ENCODE measurements at regions not wholly inside any gene's neighbourhood (a gene's known extent, or its start where the extent isn't known, plus 50 kb on each side); places are given as distances from the start of the nearest gene placed in this dataset.

- no peak for DNase-seq (ENCODE audit: low read depth in 1 of 2, low spot score in 1 of 2)
- Histone ChIP-seq H3K27me3 (ENCODE audit: insufficient read depth, poor library complexity, severe bottlenecking) (no peaks in the 10 kb centered on the region), H3K4me3 (replicated peaks; ENCODE audit: insufficient read depth, low read length) (no peak overlapping the region), H3K27ac (replicated peaks) (no peak overlapping the region)
- no peak for TF ChIP-seq GABPA (IDR thresholded peaks at IDR 0.05; ENCODE audit: low read depth)
- TF ChIP-seq, protein P1, sequence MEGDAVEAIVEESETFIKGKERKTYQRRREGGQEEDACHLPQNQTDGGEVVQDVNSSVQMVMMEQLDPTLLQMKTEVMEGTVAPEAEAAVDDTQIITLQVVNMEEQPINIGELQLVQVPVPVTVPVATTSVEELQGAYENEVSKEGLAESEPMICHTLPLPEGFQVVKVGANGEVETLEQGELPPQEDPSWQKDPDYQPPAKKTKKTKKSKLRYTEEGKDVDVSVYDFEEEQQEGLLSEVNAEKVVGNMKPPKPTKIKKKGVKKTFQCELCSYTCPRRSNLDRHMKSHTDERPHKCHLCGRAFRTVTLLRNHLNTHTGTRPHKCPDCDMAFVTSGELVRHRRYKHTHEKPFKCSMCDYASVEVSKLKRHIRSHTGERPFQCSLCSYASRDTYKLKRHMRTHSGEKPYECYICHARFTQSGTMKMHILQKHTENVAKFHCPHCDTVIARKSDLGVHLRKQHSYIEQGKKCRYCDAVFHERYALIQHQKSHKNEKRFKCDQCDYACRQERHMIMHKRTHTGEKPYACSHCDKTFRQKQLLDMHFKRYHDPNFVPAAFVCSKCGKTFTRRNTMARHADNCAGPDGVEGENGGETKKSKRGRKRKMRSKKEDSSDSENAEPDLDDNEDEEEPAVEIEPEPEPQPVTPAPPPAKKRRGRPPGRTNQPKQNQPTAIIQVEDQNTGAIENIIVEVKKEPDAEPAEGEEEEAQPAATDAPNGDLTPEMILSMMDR (IDR thresholded peaks at IDR 0.05; ENCODE audit: insufficient read depth, low read length) = no peak
- no peak for TF ChIP-seq POLR2AphosphoS5 (IDR thresholded peaks at IDR 0.05; ENCODE audit: low read depth)
- TF ChIP-seq REST (IDR thresholded peaks at IDR 0.05; ENCODE audit: insufficient replicate concordance, low read depth) = no peak
- TF ChIP-seq SPI1 (IDR thresholded peaks at IDR 0.05; ENCODE audit: borderline replicate concordance, low read depth) = no peak
Observed at GRCh38 chr3:13171704-13172643, 98.7 kb upstream of the IQSEC1 start.

DNA sequence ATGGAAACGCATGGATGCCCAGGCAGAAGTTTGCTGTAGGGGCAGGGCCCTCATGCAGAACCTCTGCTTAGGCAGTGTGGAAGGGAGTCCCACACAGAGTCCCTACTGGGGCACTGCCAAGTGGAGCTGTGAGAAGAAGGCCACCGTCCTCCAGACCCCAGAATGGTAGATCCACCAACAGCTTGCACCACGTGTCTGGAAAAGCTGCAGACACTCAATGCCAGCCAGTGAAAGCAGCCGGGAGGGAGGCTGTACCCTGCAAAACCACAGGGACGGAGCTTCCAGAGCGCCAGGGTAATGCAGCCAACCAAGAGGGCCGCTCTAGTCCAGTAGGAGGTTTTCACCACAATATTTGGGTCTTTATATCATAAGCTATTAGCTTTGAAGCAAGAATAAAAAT lies 97.1 kb upstream of the IQSEC1 start:
- H3K27me3 ChIP-seq (ENCODE audit: insufficient read depth, poor library complexity, severe bottlenecking) = no peaks in the 10 kb centered on the region
- DNase-seq (ENCODE audit: low read depth in 1 of 2, low spot score in 1 of 2) = no peak
- TF ChIP-seq SPI1 (IDR thresholded peaks at IDR 0.05; ENCODE audit: borderline replicate concordance, low read depth) = no peak
- TF ChIP-seq, protein P1 (IDR thresholded peaks at IDR 0.05; ENCODE audit: insufficient read depth, low read length) = no peak
- no peak for TF ChIP-seq GABPA (IDR thresholded peaks at IDR 0.05; ENCODE audit: low read depth)
- no peak for TF ChIP-seq REST (IDR thresholded peaks at IDR 0.05; ENCODE audit: insufficient replicate concordance, low read depth)
- TF ChIP-seq POLR2AphosphoS5 (IDR thresholded peaks at IDR 0.05; ENCODE audit: low read depth) = no peak
- no peak overlapping the region for H3K27ac ChIP-seq (replicated peaks)
- H3K4me3 ChIP-seq (replicated peaks; ENCODE audit: insufficient read depth, low read length) = no peak overlapping the region

- no peak for DNase-seq (ENCODE audit: low read depth in 1 of 2, low spot score in 1 of 2)
- no peak overlapping the region for H3K27ac ChIP-seq (replicated peaks)
- H3K27me3 ChIP-seq (ENCODE audit: insufficient read depth, poor library complexity, severe bottlenecking) = no peaks in the 10 kb centered on the region
- H3K4me3 ChIP-seq (replicated peaks; ENCODE audit: insufficient read depth, low read length) = no peak overlapping the region
- no peak for TF ChIP-seq POLR2AphosphoS5 (IDR thresholded peaks at IDR 0.05; ENCODE audit: low read depth)
- TF ChIP-seq GABPA (IDR thresholded peaks at IDR 0.05; ENCODE audit: low read depth) = no peak
- no peak for TF ChIP-seq REST (IDR thresholded peaks at IDR 0.05; ENCODE audit: insufficient replicate concordance, low read depth)
- TF ChIP-seq SPI1 (IDR thresholded peaks at IDR 0.05; ENCODE audit: borderline replicate concordance, low read depth) = no peak
- TF ChIP-seq, protein P1 (IDR thresholded peaks at IDR 0.05; ENCODE audit: insufficient read depth, low read length) = no peak
Observed at GRCh38 chr3:13168391-13168790, 95.2 kb upstream of the IQSEC1 start.

Measured in HL-60 (cell line).